ENCODE measurements at regions not wholly inside any gene's neighbourhood (a gene's known extent, or its start where the extent isn't known, plus 50 kb on each side); places are given as distances from the start of the nearest gene placed in this dataset.

DNA sequence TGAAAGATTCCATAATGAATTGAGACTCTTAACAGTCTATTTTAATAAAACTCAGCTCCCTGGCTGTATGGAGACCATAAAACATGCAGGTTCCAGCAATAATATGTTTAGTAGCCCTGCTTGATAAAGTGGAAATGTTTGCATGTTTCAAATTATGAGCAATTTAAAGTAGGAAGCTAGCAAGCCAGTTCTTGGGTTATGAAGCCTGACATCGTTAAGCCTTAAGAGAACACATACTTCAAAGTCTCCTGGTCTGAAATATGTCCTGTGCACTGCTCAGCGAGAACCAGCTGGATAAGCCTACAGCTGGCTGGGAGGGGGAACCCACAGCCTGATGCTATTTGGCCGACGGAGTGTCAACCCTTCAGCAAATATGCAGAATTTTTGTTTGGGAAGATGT, 140.3 kb downstream of the SALL1 start:
- H2BK15ac ChIP-seq (ENCODE audit: low read length): no peak overlapping the region
- no peak overlapping the region for H3K14ac ChIP-seq (ENCODE audit: insufficient read length)
- FAIRE-seq (no peak), DNase-seq (ENCODE audit: low read depth in 1 of 2, low spot score in 2 of 2) (no peak)
- no peak overlapping the region for H3K23ac ChIP-seq (ENCODE audit: insufficient read length)
- no peaks in the 10 kb centered on the region for H3K79me1 ChIP-seq (ENCODE audit: low read depth, low read length)
- peaks cover 3 to 7% of the 10 kb centered on the region in 2 experiments; a peak in 1 of 4 replicates for H3K9me3 ChIP-seq (ENCODE audit: insufficient read depth in 2 of 2, low read depth in 1 of 2, low read length in 1 of 2)
- no peaks in the 10 kb centered on the region for H3K27me3 ChIP-seq (replicated peaks in 1 of 4; ENCODE audit: control insufficient read depth in 3 of 4, extremely low read depth in 1 of 4, insufficient read depth in 3 of 4, low read length in 3 of 4)
- no peak overlapping the region for H4K5ac ChIP-seq (ENCODE audit: insufficient read length, low read depth, low read length)
- H3K9ac ChIP-seq (replicated peaks in 1 of 4; ENCODE audit: extremely low read depth in 1 of 4, low read depth in 3 of 4, low read length in 3 of 4): no peak overlapping the region
- H4K8ac ChIP-seq (ENCODE audit: extremely low read depth, insufficient read depth, low read length): no peak overlapping the region
- no peak overlapping the region for H2BK20ac ChIP-seq (ENCODE audit: low read length)
- no peak overlapping the region for H3K27ac ChIP-seq (ENCODE audit: low read depth, low read length)
- no peak overlapping the region for H2BK12ac ChIP-seq (ENCODE audit: low read depth, low read length)
- no peak overlapping the region for H4K91ac ChIP-seq (replicated peaks; ENCODE audit: insufficient read length, low read length)
- H3K36me3 ChIP-seq (ENCODE audit: control insufficient read depth in 2 of 4, insufficient read depth in 4 of 4, low read length in 3 of 4): no peaks in the 10 kb centered on the region
- no peaks in the 10 kb centered on the region for H3K79me2 ChIP-seq (ENCODE audit: control insufficient read depth in 1 of 2, insufficient read depth in 2 of 2, low read length in 2 of 2)
- H3K56ac ChIP-seq (replicated peaks; ENCODE audit: insufficient read length, low read depth, low read length): no peak overlapping the region
- H3K4me1 ChIP-seq (replicated peaks in 1 of 4; ENCODE audit: control insufficient read depth in 3 of 4, insufficient read depth in 4 of 4, low read length in 3 of 4): peaks cover 0 to 4% (median 0%) of the 10 kb centered on the region in 4 experiments; a peak in 3 of 7 replicates
- no peak overlapping the region for H2AFZ ChIP-seq (ENCODE audit: low read length)
- CTCF ChIA-PET (ENCODE audit: partially characterized antibody): interaction anchor here (0.9 to 1.0 kb wide), 2 partner anchors 11 to 20 kb away, joined by 3 to 4 read pairs; no protein-coding TSS in a partner anchor
- no peak overlapping the region for H2BK5ac ChIP-seq (ENCODE audit: low read depth, low read length)
- no peak overlapping the region for H2AK5ac ChIP-seq (ENCODE audit: low read depth, low read length)
- POLR2A ChIA-PET (ENCODE audit: partially characterized antibody): no interaction called here
- no peak overlapping the region for H2BK120ac ChIP-seq (replicated peaks; ENCODE audit: low read depth, low read length)
- no peak overlapping the region for H3K4ac ChIP-seq (replicated peaks; ENCODE audit: insufficient read length, low read depth, low read length)
- peaks cover 7% of the 10 kb centered on the region; the same call in 1 of the 2 replicates for H3K23me2 ChIP-seq (ENCODE audit: low read depth, low read length)
- H4K20me1 ChIP-seq (replicated peaks in 1 of 2; ENCODE audit: control insufficient read depth in 1 of 2, insufficient read depth in 2 of 2, low read length in 2 of 2): peaks cover 0 to 3% of the 10 kb centered on the region in 2 experiments
- H3K4me3 ChIP-seq (ENCODE audit: extremely low read depth in 1 of 4, insufficient read depth in 2 of 4, low read depth in 3 of 4, low read length in 4 of 4): no peak overlapping the region
- no peak overlapping the region for H3K18ac ChIP-seq (ENCODE audit: extremely low read depth, low read length)
- 92% methylated on average over 4 of the region's 4 CpGs; no CpG with 5 or more reads in 1 of the 2 experiments for WGBS, 2 experiments (ENCODE audit: extremely low coverage in 1 of 2, insufficient coverage in 1 of 2, insufficient read length in 1 of 2, insufficient replicate concordance in 2 of 2, low coverage in 1 of 2, low lambda C conversion rate in 2 of 2, missing lambda C conversion rate in 1 of 2)
- H3K4me2 ChIP-seq (ENCODE audit: insufficient read depth in 1 of 2, low read depth in 2 of 2, low read length in 2 of 2): no peak overlapping the region
- no peak for TF ChIP-seq EGR1 (IDR thresholded peaks at IDR 0.05; ENCODE audit: borderline replicate concordance, low read depth, low read length)
- no peak for TF ChIP-seq ZNF274 (IDR thresholded peaks at IDR 0.05; ENCODE audit: borderline replicate concordance, extremely low read depth, low read length)
- no peak for TF ChIP-seq TEAD4 (IDR thresholded peaks at IDR 0.05; ENCODE audit: low read depth, low read length)
- no peak for TF ChIP-seq GTF2F1 (IDR thresholded peaks at IDR 0.05; ENCODE audit: borderline replicate concordance, low read depth, low read length)
